MCF 10A (cell line): ENCODE measurements at regions not wholly inside any gene's neighbourhood (a gene's known extent, or its start where the extent isn't known, plus 50 kb on each side); places are given as distances from the start of the nearest gene placed in this dataset.

Experiments used
- BruUV-seq: library from RNA; stranded (reverse); fragments of 400-500 nt; replicated peaks from 2 replicates; lab custom pipeline; 2021; lab: Mats Ljungman, UMichigan
- CTCF ChIA-PET: fragments of 300-600 bp; sonication (Branson Sonifier 250); formaldehyde crosslinking; extraction: SDS; loops from one replicate; lab custom pipeline; 2021; ENCODE audit warnings: antibody characterized with exemption, inconsistent platforms; lab: Yijun Ruan, JAX
- POLR2A ChIA-PET: fragments of 300-600, 350-650 bp; sonication (Branson Sonifier 250); formaldehyde crosslinking; extraction: SDS; loops from one replicate; lab custom pipeline; 2020; ENCODE audit warnings: antibody characterized with exemption, inconsistent platforms; lab: Yijun Ruan, JAX
- DNase-seq: peaks from one replicate; pipeline ENCODE4 v3.0.0-alpha.2; 2018; ENCODE audit not compliant: unreplicated experiment
- H3K27ac Mint-ChIP-seq: one replicate; pipeline ENCODE4 v1.8.0; 2022; ENCODE audit warnings: mild to moderate bottlenecking, low read depth, mixed read lengths; ENCODE audit not compliant: unreplicated experiment
- H3K27me3 Mint-ChIP-seq: one replicate; pipeline ENCODE4 v1.8.0; 2022; ENCODE audit warnings: mixed read lengths; ENCODE audit not compliant: insufficient read depth, unreplicated experiment
- H3K36me3 Mint-ChIP-seq: one replicate; pipeline ENCODE4 v1.8.0; 2022; ENCODE audit warnings: mild to moderate bottlenecking, moderate library complexity, mixed read lengths; ENCODE audit not compliant: insufficient read depth, unreplicated experiment
- H3K4me1 Mint-ChIP-seq: one replicate; pipeline ENCODE4 v1.8.0; 2022; ENCODE audit warnings: mixed read lengths; ENCODE audit not compliant: insufficient read depth, unreplicated experiment
- H3K4me3 Mint-ChIP-seq: one replicate; pipeline ENCODE4 v1.8.0; 2022; ENCODE audit warnings: mild to moderate bottlenecking, moderate library complexity, mixed read lengths; ENCODE audit not compliant: unreplicated experiment
- H3K9me3 Mint-ChIP-seq: one replicate; pipeline ENCODE4 v1.8.0; 2022; ENCODE audit warnings: mixed read lengths; ENCODE audit not compliant: unreplicated experiment
- intact Hi-C: fragments of 100-400 bp; cut with micrococcal nuclease; formaldehyde crosslinking; loops from 2 replicates; pipeline ENCODE4 v1.14.1; 2022
- TF ChIP-seq, protein P1 (sequence below): fragments of 200-600 bp; IDR thresholded peaks from one replicate; pipeline ENCODE4 v1.8.0; 2022; ENCODE audit warnings: antibody characterized with exemption, mild to moderate bottlenecking; ENCODE audit not compliant: unreplicated experiment

GRCh38 chrX:35617836-35618235 lies 180.3 kb upstream of the MAGEB16 start:
- TF ChIP-seq, protein P1, sequence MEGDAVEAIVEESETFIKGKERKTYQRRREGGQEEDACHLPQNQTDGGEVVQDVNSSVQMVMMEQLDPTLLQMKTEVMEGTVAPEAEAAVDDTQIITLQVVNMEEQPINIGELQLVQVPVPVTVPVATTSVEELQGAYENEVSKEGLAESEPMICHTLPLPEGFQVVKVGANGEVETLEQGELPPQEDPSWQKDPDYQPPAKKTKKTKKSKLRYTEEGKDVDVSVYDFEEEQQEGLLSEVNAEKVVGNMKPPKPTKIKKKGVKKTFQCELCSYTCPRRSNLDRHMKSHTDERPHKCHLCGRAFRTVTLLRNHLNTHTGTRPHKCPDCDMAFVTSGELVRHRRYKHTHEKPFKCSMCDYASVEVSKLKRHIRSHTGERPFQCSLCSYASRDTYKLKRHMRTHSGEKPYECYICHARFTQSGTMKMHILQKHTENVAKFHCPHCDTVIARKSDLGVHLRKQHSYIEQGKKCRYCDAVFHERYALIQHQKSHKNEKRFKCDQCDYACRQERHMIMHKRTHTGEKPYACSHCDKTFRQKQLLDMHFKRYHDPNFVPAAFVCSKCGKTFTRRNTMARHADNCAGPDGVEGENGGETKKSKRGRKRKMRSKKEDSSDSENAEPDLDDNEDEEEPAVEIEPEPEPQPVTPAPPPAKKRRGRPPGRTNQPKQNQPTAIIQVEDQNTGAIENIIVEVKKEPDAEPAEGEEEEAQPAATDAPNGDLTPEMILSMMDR = no peak
- H3K4me3 Mint-ChIP-seq = no peak overlapping the region
- DNase-seq = no peak
- H3K27me3 Mint-ChIP-seq = peaks cover 11% of the 10 kb centered on the region
- H3K36me3 Mint-ChIP-seq = no peaks in the 10 kb centered on the region
- H3K4me1 Mint-ChIP-seq = peaks cover 6% of the 10 kb centered on the region
- intact Hi-C loops = no loop called here
- H3K9me3 Mint-ChIP-seq = no peaks in the 10 kb centered on the region
- peak overlapping the region; percentile 8 for H3K27ac Mint-ChIP-seq
- CTCF ChIA-PET = no interaction called here
- BruUV-seq = no TSS peak
- POLR2A ChIA-PET = no interaction called here

- DNase-seq = no peak
- Mint-ChIP-seq H3K27ac (no peak overlapping the region), H3K36me3 (no peaks in the 10 kb centered on the region), H3K4me1 (peaks cover 6% of the 10 kb centered on the region), H3K27me3 (peaks cover 7% of the 10 kb centered on the region), H3K4me3 (no peak overlapping the region), H3K9me3 (no peaks in the 10 kb centered on the region)
- TF ChIP-seq, protein P1 = no peak
- intact Hi-C loops = no loop called here
- CTCF ChIA-PET = no interaction called here
- POLR2A ChIA-PET = no interaction called here
- BruUV-seq = no TSS peak
Measured at GRCh38 chrX:35622040-35622439, 176.1 kb upstream of the MAGEB16 start.

DNA sequence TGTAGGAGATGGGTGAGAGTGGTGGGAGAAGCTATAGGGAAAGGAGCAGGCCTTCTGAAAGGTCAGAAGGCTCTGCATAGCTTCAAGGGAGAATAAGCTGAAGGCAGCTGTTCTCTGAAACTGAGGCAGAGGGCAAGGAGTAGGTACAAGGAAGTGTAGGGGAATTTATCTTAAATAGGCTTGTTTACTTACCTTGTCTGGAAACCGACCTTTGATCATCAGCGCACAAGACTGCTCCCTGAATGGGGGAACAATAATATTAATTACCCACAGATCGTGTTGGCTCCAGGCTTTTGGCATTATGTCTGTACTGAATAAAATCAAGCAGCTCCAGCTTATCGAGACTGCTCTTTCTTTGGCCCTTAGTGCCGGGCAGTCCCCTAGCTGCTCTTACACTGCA lies 175.5 kb upstream of the MAGEB16 start:
- TF ChIP-seq, protein P1 = no peak
- Mint-ChIP-seq H3K4me1 (peaks cover under 1% of the 10 kb centered on the region), H3K27ac (no peak overlapping the region), H3K36me3 (no peaks in the 10 kb centered on the region), H3K9me3 (no peaks in the 10 kb centered on the region), H3K27me3 (peaks cover 2% of the 10 kb centered on the region), H3K4me3 (no peak overlapping the region)
- DNase-seq = no peak
- intact Hi-C loops = no loop called here
- ChIA-PET CTCF (interaction anchor here (1.2 kb wide), 1 partner anchor 723 kb away, joined by 3 read pairs; no protein-coding TSS in a partner anchor), POLR2A (no interaction called here)
- no TSS peak for BruUV-seq

DNA sequence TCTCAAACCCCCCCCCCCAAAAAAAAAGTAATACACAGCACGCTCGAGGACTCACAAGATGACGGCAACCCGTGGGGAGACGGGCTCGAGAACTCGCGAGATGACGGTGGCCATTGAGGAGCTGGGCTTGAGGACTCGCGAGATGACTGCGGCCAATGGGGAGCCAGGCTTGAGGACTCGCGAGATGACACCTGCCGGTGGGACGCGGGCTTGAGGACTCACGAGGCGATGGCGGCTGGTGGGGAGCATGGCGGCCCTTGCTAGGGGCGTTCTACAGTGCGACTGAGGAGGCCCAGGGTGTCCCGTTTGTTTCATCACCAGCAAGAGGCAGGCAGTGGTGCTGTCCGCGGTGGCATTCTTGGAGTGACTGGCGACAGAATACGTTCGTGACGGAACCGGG lies 172.4 kb upstream of the MAGEB16 start:
- CTCF ChIA-PET = no interaction called here
- no peak for DNase-seq
- intact Hi-C loops = no loop called here
- Mint-ChIP-seq H3K9me3 (no peaks in the 10 kb centered on the region), H3K4me1 (no peaks in the 10 kb centered on the region), H3K36me3 (no peaks in the 10 kb centered on the region), H3K27me3 (no peaks in the 10 kb centered on the region), H3K27ac (no peak overlapping the region), H3K4me3 (no peak overlapping the region)
- POLR2A ChIA-PET = interaction anchor here (0.6 kb wide), 1 partner anchor 626 kb away, joined by 3 read pairs; no protein-coding TSS in a partner anchor
- BruUV-seq = no TSS peak
- TF ChIP-seq, protein P1 = no peak
